Renal cortical epithelial cell (primary cell): ENCODE measurements at regions not wholly inside any gene's neighbourhood (a gene's known extent, or its start where the extent isn't known, plus 50 kb on each side); places are given as distances from the start of the nearest gene placed in this dataset.

Source experiments
- DNase-seq: peaks from one replicate; pipeline ENCODE4 v3.0.0-alpha.2; 2011; ENCODE audit warnings: low read depth

DNA sequence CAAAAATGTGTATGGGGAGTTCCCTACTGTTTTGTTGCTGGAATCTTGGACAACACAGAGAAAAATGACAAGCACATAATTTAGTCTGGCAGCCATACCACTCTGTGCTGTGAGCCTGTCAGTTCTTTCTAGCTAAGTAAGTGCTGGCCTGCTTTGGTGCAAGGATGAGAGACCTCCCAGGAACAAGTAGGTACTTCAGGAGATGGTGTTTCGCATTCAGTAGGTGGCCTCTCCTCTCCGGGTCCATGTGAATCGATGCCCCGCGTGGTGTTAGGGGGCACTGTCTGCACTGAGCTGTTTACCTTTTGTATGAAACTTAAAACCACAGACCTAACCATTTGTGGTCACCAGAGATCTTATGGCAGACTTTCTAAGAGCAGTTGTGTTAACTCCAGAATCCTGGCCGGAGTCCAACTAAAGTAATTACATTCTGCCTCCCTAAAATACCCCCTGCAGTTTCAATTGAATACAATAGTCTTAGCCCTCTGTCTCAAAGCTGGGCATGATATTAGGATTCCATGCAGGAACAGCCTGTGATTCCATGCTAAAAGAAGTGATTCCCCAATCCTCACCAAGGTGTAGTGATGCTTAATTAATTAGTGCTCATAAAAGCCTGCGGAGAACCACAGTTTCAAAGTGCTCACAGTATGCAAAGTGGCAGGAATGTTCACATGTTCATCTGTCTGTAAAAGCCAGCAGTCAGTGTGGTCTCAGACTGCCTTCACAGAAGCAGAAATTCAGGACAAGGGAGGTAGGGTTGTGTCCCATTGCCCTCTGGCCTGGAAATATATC lies 64.2 kb downstream of the LLPH start:
- DNase-seq, result peak; percentile 90

DNA sequence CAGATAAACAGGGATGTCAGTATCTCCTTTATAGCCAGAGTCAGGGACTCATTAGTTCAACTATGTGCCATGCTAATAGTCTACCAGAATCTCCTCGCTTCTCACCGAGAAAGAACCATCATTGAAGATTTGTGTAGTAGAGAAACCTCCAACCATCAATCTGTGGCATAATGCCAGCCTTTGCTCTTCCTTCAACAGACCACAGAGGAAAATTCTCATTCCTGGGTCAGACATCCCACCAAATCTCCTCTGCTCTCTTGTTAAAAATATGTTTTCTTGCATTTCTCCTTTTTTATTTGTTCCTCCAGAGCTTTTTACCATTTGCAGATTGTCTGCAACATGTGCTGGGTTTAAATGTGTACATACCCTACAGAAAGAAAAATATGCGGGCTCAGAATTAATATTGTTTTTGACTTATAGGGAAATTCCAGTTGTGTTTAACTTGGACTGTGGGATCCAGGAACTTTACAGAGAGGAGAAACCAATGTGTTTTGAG lies 64.9 kb downstream of the LLPH start:
- DNase-seq, result no peak

- peak; percentile 18 for DNase-seq
These were observed 65.4 kb downstream of the LLPH start for GRCh38 chr12:66065150-66065549.

DNA sequence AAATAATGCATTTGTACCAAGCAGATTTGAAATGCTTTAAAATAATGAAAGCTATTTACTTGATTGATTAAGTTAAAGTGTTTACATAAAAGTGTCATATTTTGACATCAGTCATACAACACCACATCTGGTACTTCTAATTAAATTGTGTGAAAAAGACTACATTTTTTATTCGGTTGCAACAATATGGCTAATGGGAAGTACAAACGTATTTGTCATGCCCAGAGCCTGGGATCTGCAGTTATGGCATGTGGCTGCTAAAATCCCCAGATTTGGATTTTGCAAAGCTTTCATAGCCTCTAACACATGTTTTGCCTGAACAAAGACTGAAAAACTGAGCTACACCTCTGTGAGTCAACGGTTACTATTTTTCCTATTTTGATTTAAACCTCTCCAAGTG lies 66.6 kb downstream of the LLPH start:
- DNase-seq, result no peak

DNA sequence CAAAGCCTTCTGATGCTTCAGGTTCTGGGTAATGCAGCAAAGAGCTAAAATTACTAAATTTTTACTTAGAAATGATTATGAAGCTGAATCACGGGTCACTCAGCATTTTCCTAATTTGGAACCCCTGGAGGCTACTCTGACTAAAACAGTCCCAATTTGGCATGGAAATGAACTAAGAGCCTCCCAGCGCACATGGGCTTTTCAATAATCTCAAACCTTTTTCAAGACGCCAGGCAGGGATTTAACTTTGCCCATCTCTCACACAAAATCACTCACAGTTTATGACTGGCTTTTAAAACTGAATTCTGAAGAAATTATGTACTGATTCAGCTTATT lies 68.3 kb downstream of the LLPH start:
- DNase-seq, result no peak

DNA sequence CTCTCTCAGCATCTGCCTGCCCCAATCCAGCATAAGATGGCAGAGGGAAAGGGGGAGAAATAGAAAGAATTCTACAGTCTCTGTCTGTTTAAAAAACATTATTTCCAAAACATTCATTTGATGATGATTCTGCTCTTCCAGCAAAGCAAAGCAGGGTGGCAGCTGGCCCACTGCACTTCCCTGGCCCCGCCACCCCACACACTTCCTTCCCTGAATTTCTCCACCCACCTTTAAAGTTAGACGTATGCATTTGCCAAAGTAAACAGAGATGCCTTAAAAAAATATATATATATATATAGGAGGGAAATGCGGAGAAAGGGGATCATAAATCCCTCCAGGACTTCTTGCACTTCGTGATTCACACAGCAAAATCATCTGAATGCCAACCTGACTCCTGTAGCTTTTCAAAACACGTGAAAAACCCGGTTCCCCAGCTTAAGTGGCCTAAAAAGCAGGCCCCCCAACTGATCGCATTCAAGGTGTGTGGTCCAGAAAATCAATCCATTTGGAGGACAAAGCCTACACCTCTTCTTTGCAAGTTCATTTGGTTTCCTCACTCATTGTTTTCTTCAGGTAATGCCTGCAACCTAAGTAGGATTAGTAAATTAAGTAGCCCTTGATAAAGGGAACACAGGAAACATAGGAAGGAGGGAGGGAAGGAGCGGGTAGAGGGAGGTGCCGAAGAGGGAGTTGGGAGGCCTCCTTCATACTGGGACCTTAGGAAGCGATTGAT lies 68.8 kb downstream of the LLPH start:
- no peak for DNase-seq

DNA sequence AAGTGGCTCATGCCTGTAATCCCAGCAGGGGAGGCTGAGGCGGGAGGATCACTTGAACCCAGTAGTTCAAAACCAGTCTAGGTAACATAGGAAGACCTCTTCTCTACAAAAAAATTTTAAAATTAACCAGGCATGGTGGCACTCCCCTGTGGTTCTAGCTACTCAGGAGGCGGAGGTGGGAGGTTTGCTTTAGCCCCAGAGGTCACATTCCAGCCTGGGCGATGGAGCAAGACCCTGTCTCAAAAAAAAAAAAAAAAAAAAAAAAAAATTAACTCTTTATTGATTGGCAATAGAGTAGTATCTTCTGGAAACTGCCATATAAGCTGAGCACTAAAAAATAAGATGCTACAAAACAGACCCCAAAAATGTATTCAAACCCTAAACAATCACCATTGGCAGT lies 69.5 kb downstream of the LLPH start:
- no peak for DNase-seq

GRCh38 chr12:66060163-66060907 lies 70.2 kb downstream of the LLPH start:
- DNase-seq, result no peak

DNA sequence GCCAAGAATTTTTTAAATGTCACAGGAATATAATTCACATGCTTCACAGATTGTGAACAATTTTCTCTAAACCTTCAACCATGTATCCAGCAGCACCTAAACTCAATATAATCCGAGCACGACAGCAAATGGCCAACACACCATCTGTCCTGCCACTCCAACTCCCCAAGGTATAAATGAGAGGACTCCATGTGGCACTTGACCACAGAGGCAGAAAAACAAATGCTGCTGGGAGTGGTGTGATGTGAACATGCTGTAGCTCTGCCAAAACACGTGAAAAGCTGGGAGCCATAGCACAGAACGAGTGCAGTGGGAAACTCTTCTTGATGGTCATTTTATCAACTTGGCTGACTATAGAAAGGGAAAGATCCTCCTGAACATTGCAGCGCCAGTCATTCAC lies 70.9 kb downstream of the LLPH start:
- DNase-seq, result no peak

DNA sequence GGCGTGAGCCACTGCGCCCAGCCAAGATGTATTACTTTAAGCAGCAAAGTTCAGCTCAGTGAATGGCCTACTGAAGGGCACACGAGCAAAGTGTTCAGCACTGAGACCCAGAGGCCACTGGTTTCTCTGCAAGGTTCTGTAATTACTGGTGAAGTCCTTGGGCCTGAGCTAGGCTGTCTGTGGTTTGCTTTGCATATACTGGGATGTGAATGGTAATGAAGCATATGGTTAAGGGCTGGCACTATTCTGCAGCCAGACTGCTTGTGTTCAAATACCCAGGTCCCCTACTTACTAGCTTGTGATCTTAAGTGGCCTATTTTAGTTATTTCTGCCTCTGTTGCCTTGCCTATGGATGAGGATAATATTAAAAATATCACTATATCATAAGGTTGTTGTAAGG lies 72.0 kb downstream of the LLPH start:
- no peak for DNase-seq

- DNase-seq, result no peak
These were observed 74.7 kb downstream of the LLPH start for GRCh38 chr12:66055837-66056319.

GRCh38 chr12:66052988-66053615 lies 77.4 kb downstream of the LLPH start:
- no peak for DNase-seq

- no peak for DNase-seq
These were observed 79.2 kb downstream of the LLPH start for GRCh38 chr12:66051361-66051760.

DNA sequence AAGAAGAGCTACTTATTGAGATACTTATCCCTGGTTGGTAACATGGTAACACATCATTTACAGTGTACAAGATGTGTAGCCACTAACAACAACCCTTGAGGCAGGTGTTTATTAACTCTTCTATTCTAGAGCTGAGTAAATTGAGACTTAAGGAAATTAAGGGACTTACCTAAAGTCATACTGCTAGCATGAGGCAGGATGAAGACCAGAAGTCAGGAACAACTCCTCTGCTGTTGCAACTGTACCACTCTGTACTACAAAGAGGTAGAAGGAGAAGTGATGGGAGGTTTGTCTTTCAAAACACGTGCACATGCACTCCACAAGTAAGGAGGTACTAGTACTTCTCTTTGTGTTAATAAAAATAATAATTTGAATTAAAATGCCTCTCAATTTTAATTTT lies 79.9 kb downstream of the LLPH start:
- DNase-seq, result no peak

GRCh38 chr12:66050283-66050576 lies 80.3 kb downstream of the LLPH start:
- DNase-seq, result no peak

DNA sequence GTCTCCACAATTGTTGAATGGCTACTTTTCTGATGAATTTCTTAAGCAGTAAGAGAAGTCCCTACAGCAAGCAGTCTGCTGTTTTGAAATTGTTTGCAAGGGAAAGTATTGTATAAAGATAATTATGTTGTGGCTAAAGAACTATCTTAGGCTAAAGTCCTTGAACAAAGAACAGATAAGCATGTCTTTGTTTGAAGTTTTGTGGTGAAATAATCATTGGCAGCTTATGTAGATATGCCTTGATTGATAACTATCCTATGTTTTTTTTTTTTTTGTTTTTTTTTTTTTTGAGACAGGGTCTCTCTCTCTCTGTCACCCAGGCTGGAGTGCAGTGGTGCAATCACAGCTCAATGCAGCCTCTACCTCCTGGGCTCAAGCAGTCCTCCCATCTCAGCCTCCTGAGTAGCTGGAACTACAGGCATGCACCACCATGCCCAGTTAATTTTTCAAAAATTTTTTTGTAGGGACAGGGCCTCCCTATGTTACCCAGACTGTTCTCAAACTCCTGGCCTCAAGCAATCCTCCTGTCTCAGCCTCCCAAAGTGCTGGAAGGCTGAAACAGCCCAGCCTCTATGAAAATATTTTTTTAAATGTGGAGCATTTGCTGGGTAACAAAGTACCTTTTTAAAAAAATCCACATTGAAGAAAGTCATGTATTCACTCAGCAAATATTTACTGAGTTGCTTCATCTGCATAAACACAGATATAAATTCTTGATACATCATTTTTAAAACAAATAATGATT lies 80.8 kb downstream of the LLPH start:
- no peak for DNase-seq

GRCh38 chr12:66048835-66049537 lies 81.6 kb downstream of the LLPH start:
- DNase-seq, result peak; percentile 67

DNA sequence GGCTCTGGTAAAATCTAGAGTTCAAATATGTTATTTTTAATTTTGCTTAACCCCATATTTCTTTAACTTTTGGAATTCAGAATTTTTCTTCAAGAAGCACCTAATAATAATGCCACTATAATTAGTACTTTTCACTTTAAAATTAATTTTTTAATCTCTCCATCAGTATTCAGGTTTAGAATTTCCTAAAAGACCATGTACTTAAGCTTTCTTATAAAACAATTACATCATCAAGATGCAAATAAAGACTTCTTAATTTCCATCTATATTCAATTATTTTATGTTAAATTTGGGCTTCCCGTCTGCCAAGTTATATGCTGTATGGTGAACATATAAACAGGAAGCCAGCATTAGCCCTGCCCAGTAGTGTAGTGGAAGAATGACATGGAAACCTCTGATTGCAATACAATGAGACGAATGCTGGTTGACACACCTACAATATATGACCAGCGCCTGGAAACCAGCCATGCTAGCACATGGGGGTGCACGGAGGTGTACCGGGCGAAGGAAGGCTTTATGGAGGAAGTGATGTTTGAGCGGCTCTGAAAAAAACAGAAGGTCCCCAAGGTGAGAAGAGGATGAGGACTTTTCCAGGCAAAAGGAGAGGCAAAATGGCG lies 82.2 kb downstream of the LLPH start:
- no peak for DNase-seq

GRCh38 chr12:66047411-66048021 lies 83.0 kb downstream of the LLPH start:
- DNase-seq, result peak; percentile 27

- no peak for DNase-seq
These were observed 85.0 kb downstream of the LLPH start for GRCh38 chr12:66045506-66045905.
